SK-N-MC (cell line): ENCODE measurements at regions not wholly inside any gene's neighbourhood (a gene's known extent, or its start where the extent isn't known, plus 50 kb on each side); places are given as distances from the start of the nearest gene placed in this dataset.

ENCODE experiments used
- DNase-seq: peaks from one replicate; pipeline ENCODE4 v3.0.0-alpha.2; 2011; ENCODE audit warnings: low read depth, low spot score
- H3K27ac ChIP-seq: fragments of 200-600 bp; sonication (generic); 2 replicates; pipeline ENCODE4 v1.5.1; 2016; ENCODE audit warnings: mixed run types
- H3K36me3 ChIP-seq: fragments of 200-600 bp; sonication (generic); 2 replicates; pipeline ENCODE4 v1.6.1; 2017; ENCODE audit warnings: antibody characterized with exemption, low read length, mixed read lengths; ENCODE audit not compliant: insufficient read depth
- H3K4me3 ChIP-seq: fragments of 200-600 bp; sonication (generic); 2 replicates; pipeline ENCODE4 v1.5.1; 2016
- H3K9ac ChIP-seq: fragments of 200-600 bp; sonication (generic); 2 replicates; pipeline ENCODE4 v1.8.0; 2017; ENCODE audit warnings: mixed run types, mixed read lengths; ENCODE audit not compliant: insufficient read length
- H3K9me3 ChIP-seq: fragments of 200-600 bp; sonication (generic); 2 replicates; pipeline ENCODE4 v1.6.1; 2017; ENCODE audit warnings: low read depth, mild to moderate bottlenecking, antibody characterized with exemption, low read length, moderate library complexity, mixed read lengths
- EZH2 ChIP-seq: fragments of 200-600 bp; sonication (generic); IDR thresholded peaks from one replicate; pipeline ENCODE4 v1.6.1; 2017; ENCODE audit warnings: antibody characterized with exemption
- FOXP2 ChIP-seq: optimal IDR thresholded peaks from 2 replicates; pipeline ENCODE3; 2011; ENCODE audit warnings: mild to moderate bottlenecking, moderate library complexity; ENCODE audit not compliant: insufficient read depth; ENCODE audit errors: extremely low read length, control extremely low read depth
- POLR2AphosphoS5 ChIP-seq: IDR thresholded peaks from 2 replicates; pipeline ENCODE4 v1.6.1; 2012; ENCODE audit warnings: mild to moderate bottlenecking, low read depth, low read length, borderline replicate concordance

DNA sequence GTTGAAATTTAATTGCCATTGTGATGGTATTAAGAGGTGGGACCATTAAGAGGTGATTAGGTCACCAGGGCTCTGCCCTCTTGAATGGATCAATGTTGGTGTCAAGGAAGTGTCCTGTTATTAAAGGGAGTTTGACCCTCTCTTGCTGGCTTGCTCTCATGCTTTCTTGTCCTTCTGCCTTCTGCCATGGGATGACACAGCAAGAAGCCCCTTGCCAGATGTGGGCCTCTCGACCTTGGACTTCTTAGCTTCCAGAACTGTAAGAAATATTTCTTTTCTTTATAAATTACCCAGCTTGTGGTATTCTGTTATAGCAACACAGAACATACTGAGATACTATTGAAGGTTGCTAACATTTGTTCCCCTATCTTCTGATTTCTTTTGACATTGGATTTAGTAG lies 157.0 kb downstream of the MDFIC start:
- Histone ChIP-seq H3K4me3 (no peak overlapping the region), H3K36me3 (no peaks in the 10 kb centered on the region), H3K9me3 (no peaks in the 10 kb centered on the region), H3K27ac (no peak overlapping the region), H3K9ac (no peak overlapping the region)
- no peak for DNase-seq
- TF ChIP-seq FOXP2 (no peak), EZH2 (no peak), POLR2AphosphoS5 (no peak)

DNA sequence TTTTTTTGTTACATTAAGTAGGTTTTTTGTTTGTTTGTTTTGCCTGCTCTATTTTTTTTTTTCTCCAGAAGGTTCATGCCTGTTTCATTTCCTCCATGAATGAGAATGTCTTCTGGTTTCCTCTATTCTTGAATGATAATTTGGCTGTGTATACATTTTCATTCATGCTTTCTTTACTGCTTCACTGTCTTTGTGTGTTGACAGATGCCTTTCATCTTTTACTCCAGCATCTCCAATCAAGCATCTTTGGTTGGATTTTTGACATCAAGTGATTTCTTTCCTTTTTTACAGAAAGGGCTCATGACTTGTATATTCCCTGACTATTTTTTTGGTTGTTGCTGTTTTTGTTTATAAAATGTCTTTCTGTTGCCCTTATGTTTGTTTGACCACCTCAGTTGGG lies 156.5 kb downstream of the MDFIC start:
- no peak overlapping the region for H3K4me3 ChIP-seq
- H3K9me3 ChIP-seq, result no peaks in the 10 kb centered on the region
- H3K9ac ChIP-seq, result no peak overlapping the region
- TF ChIP-seq FOXP2 (no peak), EZH2 (no peak), POLR2AphosphoS5 (no peak)
- H3K36me3 ChIP-seq, result no peaks in the 10 kb centered on the region
- H3K27ac ChIP-seq, result no peak overlapping the region
- DNase-seq, result no peak

DNA sequence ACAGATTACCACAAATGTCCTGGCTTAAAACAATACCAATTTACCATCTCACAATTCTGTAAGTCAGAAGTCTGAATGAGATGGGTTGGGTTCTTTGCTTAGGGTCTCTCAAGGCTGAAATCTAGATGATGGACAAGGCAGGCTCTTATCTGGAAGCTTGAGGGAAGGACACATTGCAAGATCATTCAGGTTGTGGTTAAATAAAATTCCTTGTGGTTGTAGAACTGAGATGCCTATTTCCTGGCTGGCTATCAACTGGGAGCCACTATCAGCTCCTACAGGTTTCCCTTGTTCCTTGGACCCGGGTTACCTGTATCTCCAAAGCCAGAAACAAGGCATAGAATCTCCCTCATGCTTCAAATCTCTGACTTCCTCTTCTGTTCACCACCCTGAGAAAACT lies 148.4 kb downstream of the MDFIC start:
- TF ChIP-seq POLR2AphosphoS5, result no peak
- Histone ChIP-seq H3K4me3 (no peak overlapping the region), H3K9ac (no peak overlapping the region), H3K27ac (no peak overlapping the region), H3K36me3 (no peaks in the 10 kb centered on the region), H3K9me3 (no peaks in the 10 kb centered on the region)
- DNase-seq, result no peak
